Adrenal gland (tissue), 9 donors: ENCODE measurements at regions not wholly inside any gene's neighbourhood (a gene's known extent, or its start where the extent isn't known, plus 50 kb on each side); places are given as distances from the start of the nearest gene placed in this dataset.
"Not testable (repeated sequence)": the region's sequence is repeated elsewhere in the genome, so short reads cannot be mapped to it uniquely, and the experiment has no call there.

Experiments used
- DNase-seq, 7 donors: peaks; one replicate each; pipeline ENCODE4 v3.0.0-alpha.2; 2019 to 2020
- H3K27ac ChIP-seq, 5 donors: fragments of 200-600 bp; sonication (generic) in 4 of 5; 1 replicate in 3 of 5; 2 replicates in 2 of 5; pipeline versions ENCODE4 v1.5.1 to v1.8.0; 2016 to 2020; ENCODE audit warnings: mild to moderate bottlenecking in 1 of 5
- H3K27me3 ChIP-seq: fragments of 200-600 bp; 2 replicates; pipeline ENCODE4 v1.8.0; 2021
- H3K36me3 ChIP-seq, 2 donors: fragments of 200-600 bp; replicated peaks in 1 of 2; 1 replicate in 1 of 2; 2 replicates in 1 of 2; pipeline versions ENCODE4 v1.5.1 to v1.8.0; 2018 to 2022
- H3K4me1 ChIP-seq, 2 donors: fragments of 200-600 bp; replicated peaks in 1 of 2; 1 replicate in 1 of 2; 2 replicates in 1 of 2; pipeline versions ENCODE4 v1.5.1 to v1.8.0; 2018 to 2021
- H3K4me3 ChIP-seq, 4 donors: fragments of 200-600 bp; sonication (generic) in 3 of 4; one replicate each; pipeline ENCODE4 v1.5.1; 2016 to 2018
- H3K9me3 ChIP-seq, 3 donors: fragments of 200-600 bp; sonication (generic) in 1 of 3; replicated peaks in 1 of 3; 1 replicate in 2 of 3; 2 replicates in 1 of 3; pipeline versions ENCODE4 v1.5.1 to v1.8.0; 2016 to 2021
- POLR2A ChIP-seq, 2 donors: fragments of 450-650 bp; IDR thresholded peaks; one replicate each; pipeline ENCODE4 v1.6.1; 2017; ENCODE audit warnings: antibody characterized with exemption in 2 of 2, mild to moderate bottlenecking in 2 of 2, moderate library complexity in 1 of 2
- WGBS, 4 donors: extraction: QIAGEN DNeasy Blood & Tissue Kit in 2 of 4; methylation state at CpG; one replicate each; pipeline versions ENCODE4 v1.1.5 to v1.1.7; 2013 to 2017; 5-methylcytosine and 5-hydroxymethylcytosine counted together
- intact Hi-C, 2 donors: fragments of 100-400 bp; cut with DNase I; formaldehyde crosslinking; loops; one replicate each; pipeline versions ENCODE4 v1.14.1 to v1.15.0; 2022 to 2023
- TF ChIP-seq, protein P1 (sequence below), 6 experiments: fragments of 450-650 bp in 4 of 6; fragments of 200-600 bp in 2 of 6; sonication (generic) in 1 of 6; IDR thresholded peaks; 1 replicate in 5 of 6; 2 replicates in 1 of 6; pipeline versions ENCODE4 v1.5.1 to v1.8.0; 2016 to 2021; ENCODE audit warnings: antibody characterized with exemption in 6 of 6, mild to moderate bottlenecking in 2 of 6, moderate library complexity in 1 of 6
- donor health status: healthy with polysubstance abuse.
- donor health status: Bipolar disorder and iron deficiency.
- donor health status: DM: yes; HTN: yes; CAD: no.
- donor health status: DM: no; HTN: no; CAD: no.
- donor health status: DM: no; HTN: no; CAD: no.

- no peaks in the 10 kb centered on the region for H3K4me1 ChIP-seq
- no peak overlapping the region for H3K27ac ChIP-seq
- TF ChIP-seq, protein P1, sequence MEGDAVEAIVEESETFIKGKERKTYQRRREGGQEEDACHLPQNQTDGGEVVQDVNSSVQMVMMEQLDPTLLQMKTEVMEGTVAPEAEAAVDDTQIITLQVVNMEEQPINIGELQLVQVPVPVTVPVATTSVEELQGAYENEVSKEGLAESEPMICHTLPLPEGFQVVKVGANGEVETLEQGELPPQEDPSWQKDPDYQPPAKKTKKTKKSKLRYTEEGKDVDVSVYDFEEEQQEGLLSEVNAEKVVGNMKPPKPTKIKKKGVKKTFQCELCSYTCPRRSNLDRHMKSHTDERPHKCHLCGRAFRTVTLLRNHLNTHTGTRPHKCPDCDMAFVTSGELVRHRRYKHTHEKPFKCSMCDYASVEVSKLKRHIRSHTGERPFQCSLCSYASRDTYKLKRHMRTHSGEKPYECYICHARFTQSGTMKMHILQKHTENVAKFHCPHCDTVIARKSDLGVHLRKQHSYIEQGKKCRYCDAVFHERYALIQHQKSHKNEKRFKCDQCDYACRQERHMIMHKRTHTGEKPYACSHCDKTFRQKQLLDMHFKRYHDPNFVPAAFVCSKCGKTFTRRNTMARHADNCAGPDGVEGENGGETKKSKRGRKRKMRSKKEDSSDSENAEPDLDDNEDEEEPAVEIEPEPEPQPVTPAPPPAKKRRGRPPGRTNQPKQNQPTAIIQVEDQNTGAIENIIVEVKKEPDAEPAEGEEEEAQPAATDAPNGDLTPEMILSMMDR (IDR thresholded peaks at IDR 0.05) = no peak
- no peak for TF ChIP-seq POLR2A (IDR thresholded peaks at IDR 0.05)
- H3K9me3 ChIP-seq = peaks cover 0 to 8% (median 0%) of the 10 kb centered on the region in 3 donors
- WGBS, 4 donors = 40 to 45% (median 43%) methylated on average over 1 of the region's 1 CpG
- no peaks in the 10 kb centered on the region for H3K27me3 ChIP-seq
- intact Hi-C loops = no loop called here
- no peak overlapping the region for H3K4me3 ChIP-seq
- DNase-seq = no peak
- H3K36me3 ChIP-seq = no peaks in the 10 kb centered on the region
Observed at GRCh38 chr6:121944354-121944753, 455.1 kb upstream of the HSF2 start.

DNA sequence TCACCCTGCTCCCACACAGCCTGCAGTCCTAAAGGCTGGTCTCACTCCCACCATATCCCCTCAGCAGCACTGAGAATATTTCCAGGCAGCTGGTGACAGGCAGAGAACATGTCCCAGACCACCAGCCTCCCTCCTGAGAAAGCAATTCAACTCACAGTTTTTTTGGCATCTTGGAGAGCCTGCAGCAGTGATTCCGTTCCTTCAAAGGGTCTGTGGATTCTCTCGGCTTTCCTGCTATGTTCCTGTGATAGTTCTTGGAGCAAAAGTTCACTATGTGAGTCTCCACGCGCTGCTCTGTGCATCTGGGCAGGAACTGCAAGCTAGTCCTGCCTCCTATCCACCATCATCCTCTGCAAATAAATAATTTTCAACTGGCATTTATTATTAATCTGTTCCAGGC lies 448.3 kb upstream of the HSF2 start:
- Histone ChIP-seq H3K27me3 (no peaks in the 10 kb centered on the region), H3K36me3 (no peaks in the 10 kb centered on the region), H3K4me1 (no peaks in the 10 kb centered on the region), H3K4me3 (no peak overlapping the region), H3K27ac (no peak overlapping the region), H3K9me3 (no peaks in the 10 kb centered on the region)
- intact Hi-C loops = no loop called here
- TF ChIP-seq, protein P1 (IDR thresholded peaks at IDR 0.05) = no peak
- TF ChIP-seq POLR2A (IDR thresholded peaks at IDR 0.05) = no peak
- DNase-seq = no peak
- WGBS, 4 donors = 68 to 81% (median 78%) methylated on average over 4 of the region's 4 CpGs

DNA sequence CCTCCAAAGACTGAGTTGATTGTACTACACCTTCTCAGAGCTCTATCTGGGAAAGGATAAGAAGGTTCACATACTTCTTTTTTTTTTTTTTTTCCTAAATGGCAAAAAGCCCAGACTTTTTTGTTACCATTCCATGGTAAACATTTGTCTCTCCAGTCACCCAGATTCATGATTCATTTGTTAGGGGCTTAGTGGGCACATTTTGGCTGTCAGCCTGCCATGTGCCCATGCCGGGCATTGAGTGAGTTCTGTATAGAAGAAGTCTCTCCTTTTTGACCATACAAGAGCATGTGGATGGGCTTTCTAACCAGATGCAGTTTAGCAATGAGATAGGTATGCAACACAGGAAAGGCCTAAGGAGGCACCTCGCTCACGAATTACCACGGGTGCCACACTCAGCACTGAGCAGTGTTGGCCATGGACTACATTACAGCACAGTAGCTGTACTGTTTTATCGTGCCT lies 447.5 kb upstream of the HSF2 start:
- Histone ChIP-seq H3K27me3 (no peaks in the 10 kb centered on the region), H3K9me3 (no peaks in the 10 kb centered on the region), H3K36me3 (no peaks in the 10 kb centered on the region), H3K4me3 (no peak overlapping the region), H3K4me1 (no peaks in the 10 kb centered on the region), H3K27ac (no peak overlapping the region)
- WGBS, 4 donors = 88 to 93% (median 89%) methylated on average over 5 of the region's 5 CpGs
- TF ChIP-seq, protein P1 (IDR thresholded peaks at IDR 0.05) = no peak
- TF ChIP-seq POLR2A (IDR thresholded peaks at IDR 0.05) = no peak
- intact Hi-C loops = no loop called here
- no peak for DNase-seq

DNA sequence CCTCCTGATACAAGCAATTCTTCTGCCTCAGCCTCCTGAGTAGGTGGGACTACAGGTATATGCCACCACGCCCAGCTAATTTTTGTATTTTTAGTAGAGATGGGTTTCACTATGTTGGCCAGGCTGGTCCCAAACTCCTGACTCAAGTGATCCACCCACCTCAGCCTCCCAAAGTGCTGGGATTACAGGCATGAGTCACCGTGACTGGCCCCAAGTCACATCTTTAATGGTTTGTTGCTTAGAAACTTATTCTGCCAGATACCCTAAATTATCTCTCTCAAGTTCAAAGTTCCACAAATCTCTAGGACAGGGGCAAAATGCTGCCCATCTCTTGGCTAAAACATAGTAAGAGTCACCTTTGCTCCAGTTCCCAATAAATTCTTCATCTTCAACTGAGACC lies 444.1 kb upstream of the HSF2 start:
- H3K27ac ChIP-seq, H3K27me3 ChIP-seq, H3K4me3 ChIP-seq, intact Hi-C loops, DNase-seq, H3K36me3 ChIP-seq, H3K4me1 ChIP-seq, H3K9me3 ChIP-seq: not testable (repeated sequence)
- WGBS, 4 donors = 76 to 89% (median 80%) methylated on average over 2 of the region's 2 CpGs

DNA sequence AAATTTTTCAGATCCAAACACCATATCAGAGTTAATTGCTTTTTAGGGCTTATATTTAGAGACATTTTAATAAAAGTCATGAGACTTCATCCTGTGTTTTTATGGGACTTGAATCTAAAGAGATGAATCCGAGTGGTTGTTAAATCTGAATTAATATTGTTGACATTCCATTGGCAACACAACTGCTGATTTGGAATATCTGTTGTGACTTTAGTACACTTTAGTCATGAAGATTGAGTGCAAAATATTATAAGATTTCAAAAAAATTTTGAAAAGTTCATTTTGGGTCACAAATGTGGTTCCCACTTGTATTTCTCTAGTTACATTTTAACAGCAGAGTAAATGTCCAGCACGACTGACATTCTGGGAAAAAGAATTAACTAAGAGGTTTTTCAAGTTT lies 442.7 kb upstream of the HSF2 start:
- WGBS, 4 donors = 73 to 84% (median 75%) methylated on average over 2 of the region's 2 CpGs
- DNase-seq = no peak
- no peak overlapping the region for H3K27ac ChIP-seq
- intact Hi-C loops = no loop called here
- no peaks in the 10 kb centered on the region for H3K27me3 ChIP-seq
- no peaks in the 10 kb centered on the region for H3K9me3 ChIP-seq
- no peaks in the 10 kb centered on the region for H3K36me3 ChIP-seq
- no peak overlapping the region for H3K4me3 ChIP-seq
- no peaks in the 10 kb centered on the region for H3K4me1 ChIP-seq
- TF ChIP-seq, protein P1 (IDR thresholded peaks at IDR 0.05) = no peak
- TF ChIP-seq POLR2A (IDR thresholded peaks at IDR 0.05) = no peak
